HG03460 (cell line): ENCODE measurements at regions not wholly inside any gene's neighbourhood (a gene's known extent, or its start where the extent isn't known, plus 50 kb on each side); places are given as distances from the start of the nearest gene placed in this dataset.

Source experiments
- ATAC-seq: cut with Tn5 transposase; IDR thresholded peaks from one replicate; pipeline ENCODE4 v1.9.1; 2021; ENCODE audit not compliant: unreplicated experiment

- ATAC-seq: no peak
These were observed 549.3 kb downstream of the BRD1 start for GRCh38 chr22:49278340-49278739.

- no peak for ATAC-seq
These were observed 551.1 kb downstream of the BRD1 start for GRCh38 chr22:49276567-49276966.

GRCh38 chr22:49274754-49275380 lies 552.8 kb downstream of the BRD1 start:
- no peak for ATAC-seq

- ATAC-seq: no peak
These were observed 555.0 kb downstream of the BRD1 start for GRCh38 chr22:49272546-49273125.

- no peak for ATAC-seq
These were observed 555.8 kb downstream of the BRD1 start for GRCh38 chr22:49271831-49272230.

GRCh38 chr22:49271369-49271727 lies 556.3 kb downstream of the BRD1 start:
- no peak for ATAC-seq

GRCh38 chr22:49270595-49271368 lies 556.9 kb downstream of the BRD1 start:
- ATAC-seq: no peak

GRCh38 chr22:49269928-49270327 lies 557.7 kb downstream of the BRD1 start:
- ATAC-seq: no peak

- ATAC-seq: no peak
These were observed 558.3 kb downstream of the BRD1 start for GRCh38 chr22:49269371-49269770.

GRCh38 chr22:49268924-49269323 lies 558.7 kb downstream of the BRD1 start:
- no peak for ATAC-seq

GRCh38 chr22:49267996-49268395 lies 559.7 kb downstream of the BRD1 start:
- ATAC-seq: no peak

- ATAC-seq: no peak
These were observed 560.8 kb downstream of the BRD1 start for GRCh38 chr22:49266561-49267519.

GRCh38 chr22:49264696-49265095 lies 563.0 kb downstream of the BRD1 start:
- ATAC-seq: no peak

GRCh38 chr22:49263101-49263500 lies 564.6 kb downstream of the BRD1 start:
- no peak for ATAC-seq

- no peak for ATAC-seq
These were observed 565.5 kb downstream of the BRD1 start for GRCh38 chr22:49262167-49262566.

GRCh38 chr22:49261616-49262015 lies 566.1 kb downstream of the BRD1 start:
- no peak for ATAC-seq

GRCh38 chr22:49260681-49261580 lies 566.7 kb downstream of the BRD1 start:
- ATAC-seq: no peak

GRCh38 chr22:49259839-49260615 lies 567.6 kb downstream of the BRD1 start:
- no peak for ATAC-seq
